ENCODE measurements at regions not wholly inside any gene's neighbourhood (a gene's known extent, or its start where the extent isn't known, plus 50 kb on each side); places are given as distances from the start of the nearest gene placed in this dataset.

- TF ChIP-seq SRF (IDR thresholded peaks at IDR 0.05; ENCODE audit: low read depth, low read length) (no peak), CBX8 (IDR thresholded peaks at IDR 0.05; ENCODE audit: borderline replicate concordance, low read depth, low read length) (no peak)
These were observed 100.2 kb downstream of the MRM1 start (continued) for GRCh38 chr17:36701429-36702099.
